Liver (tissue), 8 donors: ENCODE measurements at regions not wholly inside any gene's neighbourhood (a gene's known extent, or its start where the extent isn't known, plus 50 kb on each side); places are given as distances from the start of the nearest gene placed in this dataset.

ENCODE experiments used
- DNase-seq: peaks from one replicate; pipeline ENCODE4 v3.0.0-alpha.2; 2017; ENCODE audit warnings: low spot score
- H3K27ac ChIP-seq, 2 donors: one replicate each; pipeline ENCODE4 v1.7.0; 2013; ENCODE audit warnings: inconsistent platforms in 2 of 2, low read length in 2 of 2, control low read depth in 1 of 2, low read depth in 1 of 2, mild to moderate bottlenecking in 1 of 2
- H3K27me3 ChIP-seq, 4 donors: one replicate each; pipeline versions ENCODE4 v1.6.1 to v1.7.0; 2013; ENCODE audit warnings: low read length in 3 of 4, inconsistent platforms in 1 of 4, mild to moderate bottlenecking in 1 of 4, moderate library complexity in 1 of 4; ENCODE audit not compliant: control insufficient read depth in 4 of 4, insufficient read depth in 4 of 4
- H3K36me3 ChIP-seq, 4 donors: one replicate each; pipeline versions ENCODE4 v1.6.1 to v1.7.0; 2013; ENCODE audit warnings: low read length in 3 of 4, mild to moderate bottlenecking in 3 of 4, low read depth in 1 of 4, moderate library complexity in 1 of 4; ENCODE audit not compliant: control insufficient read depth in 4 of 4, insufficient read depth in 3 of 4
- H3K4me1 ChIP-seq, 4 donors: one replicate each; pipeline versions ENCODE4 v1.6.1 to v1.7.0; 2013; ENCODE audit warnings: low read length in 3 of 4, mild to moderate bottlenecking in 3 of 4, moderate library complexity in 1 of 4; ENCODE audit not compliant: control insufficient read depth in 4 of 4, insufficient read depth in 4 of 4
- H3K4me3 ChIP-seq, 3 donors: one replicate each; pipeline versions ENCODE4 v1.6.1 to v1.7.0; 2013; ENCODE audit warnings: low read length in 3 of 3, control low read depth in 1 of 3, low read depth in 1 of 3, mild to moderate bottlenecking in 1 of 3
- H3K9ac ChIP-seq, 2 donors: one replicate each; pipeline ENCODE4 v1.7.0; 2013; ENCODE audit warnings: low read length in 2 of 2, mild to moderate bottlenecking in 2 of 2, moderate library complexity in 2 of 2, control low read depth in 1 of 2, low read depth in 1 of 2
- H3K9me3 ChIP-seq, 4 donors: one replicate each; pipeline versions ENCODE4 v1.6.1 to v1.7.0; 2013; ENCODE audit warnings: low read length in 3 of 4; ENCODE audit not compliant: control insufficient read depth in 4 of 4
- EGR1 ChIP-seq, 2 donors: IDR thresholded peaks; 2 replicates each; pipeline ENCODE4 v1.6.1; 2016 to 2018; ENCODE audit warnings: antibody characterized with exemption in 2 of 2, low read depth in 2 of 2
- FOXA1 ChIP-seq: IDR thresholded peaks from 2 replicates; pipeline ENCODE4 v1.6.1; 2016; ENCODE audit warnings: antibody characterized with exemption
- FOXA2 ChIP-seq: IDR thresholded peaks from 2 replicates; pipeline ENCODE4 v1.6.1; 2016; ENCODE audit warnings: antibody characterized with exemption
- HNF4A ChIP-seq, 2 donors: conservative IDR thresholded peaks; 2 replicates each; pipeline ENCODE4 v1.6.1; 2016; ENCODE audit warnings: antibody characterized with exemption in 2 of 2, mild to moderate bottlenecking in 2 of 2
- HNF4G ChIP-seq: IDR thresholded peaks from 2 replicates; pipeline ENCODE4 v1.6.1; 2016; ENCODE audit warnings: antibody characterized with exemption
- JUND ChIP-seq, 2 donors: IDR thresholded peaks; 2 replicates each; pipeline ENCODE4 v1.6.1; 2016; ENCODE audit warnings: antibody characterized with exemption in 2 of 2
- NR2F2 ChIP-seq: IDR thresholded peaks from 2 replicates; pipeline ENCODE4 v1.6.1; 2016; ENCODE audit warnings: antibody characterized with exemption
- RAD21 ChIP-seq, 2 donors: IDR thresholded peaks; 2 replicates each; pipeline ENCODE4 v1.6.1; 2016; ENCODE audit warnings: antibody characterized with exemption in 2 of 2, mild to moderate bottlenecking in 2 of 2
- RXRA ChIP-seq, 2 donors: IDR thresholded peaks; 2 replicates each; pipeline ENCODE4 v1.6.1; 2017 to 2018; ENCODE audit warnings: antibody characterized with exemption in 2 of 2, mild to moderate bottlenecking in 1 of 2
- SP1 ChIP-seq: IDR thresholded peaks from 2 replicates; pipeline ENCODE4 v1.6.1; 2018; ENCODE audit warnings: antibody characterized with exemption, mild to moderate bottlenecking
- TAF1 ChIP-seq: conservative IDR thresholded peaks from 2 replicates; pipeline ENCODE4 v1.6.1; 2016; ENCODE audit warnings: antibody characterized with exemption, mild to moderate bottlenecking
- YY1 ChIP-seq: IDR thresholded peaks from 2 replicates; pipeline ENCODE4 v1.6.1; 2016; ENCODE audit warnings: antibody characterized with exemption, mild to moderate bottlenecking
- WGBS: extraction: QIAGEN DNeasy Blood & Tissue Kit; methylation state at CpG from one replicate; pipeline ENCODE4 v1.1.7; 2013; 5-methylcytosine and 5-hydroxymethylcytosine counted together
- TF ChIP-seq, protein P1 (sequence below): IDR thresholded peaks from 2 replicates; pipeline ENCODE4 v1.6.1; 2016; ENCODE audit warnings: antibody characterized with exemption
- TF ChIP-seq, protein P2 (sequence below): IDR thresholded peaks from 2 replicates; pipeline ENCODE4 v1.6.1; 2016; ENCODE audit warnings: antibody characterized with exemption
- TF ChIP-seq, protein P3 (sequence below): IDR thresholded peaks from 2 replicates; pipeline ENCODE4 v1.6.1; 2016; ENCODE audit warnings: antibody characterized with exemption
- TF ChIP-seq, protein P4 (sequence below): IDR thresholded peaks from 2 replicates; pipeline ENCODE4 v1.6.1; 2016; ENCODE audit warnings: antibody characterized with exemption, mild to moderate bottlenecking
- TF ChIP-seq, protein P5 (sequence below): fragments of 150-350 bp; IDR thresholded peaks from 2 replicates; pipeline ENCODE4 v1.5.1; 2017; ENCODE audit warnings: improper control_type of control experiment, low read depth, low read length; ENCODE audit not compliant: missing input control
- donor health status: healthy.
- donor health status: healthy.
- donor health status: healthy.
- donor health status: healthy.
- donor health status: healthy.

DNA sequence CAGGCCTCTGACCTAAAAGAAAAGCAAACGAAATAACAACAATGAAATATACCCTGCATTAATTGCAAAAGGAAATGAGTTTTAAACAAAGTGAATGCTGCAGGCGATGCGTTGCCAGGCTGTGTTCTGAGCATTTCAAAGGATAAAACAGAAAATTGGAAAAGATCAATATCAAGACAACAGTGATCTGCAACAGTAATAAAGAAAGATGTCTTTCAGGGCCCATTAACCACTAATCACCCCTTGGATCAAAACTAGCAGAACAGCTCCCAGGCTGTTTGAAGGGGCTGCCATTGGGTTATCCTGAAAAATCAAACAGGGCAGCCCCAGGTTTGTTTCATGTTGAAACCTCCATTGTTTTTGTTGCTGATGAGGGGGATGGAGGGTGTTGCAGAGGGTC lies 219.2 kb downstream of the FGFR2 start:
- Histone ChIP-seq H3K36me3 (no peaks in the 10 kb centered on the region), H3K9me3 (no peaks in the 10 kb centered on the region), H3K27ac (no peak overlapping the region), H3K4me3 (no peak overlapping the region), H3K9ac (no peak overlapping the region), H3K27me3 (no peaks in the 10 kb centered on the region), H3K4me1 (no peaks in the 10 kb centered on the region)
- TF ChIP-seq, protein P1, sequence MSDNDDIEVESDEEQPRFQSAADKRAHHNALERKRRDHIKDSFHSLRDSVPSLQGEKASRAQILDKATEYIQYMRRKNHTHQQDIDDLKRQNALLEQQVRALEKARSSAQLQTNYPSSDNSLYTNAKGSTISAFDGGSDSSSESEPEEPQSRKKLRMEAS = no peak
- TF ChIP-seq FOXA1 = no peak
- TF ChIP-seq, protein P2, sequence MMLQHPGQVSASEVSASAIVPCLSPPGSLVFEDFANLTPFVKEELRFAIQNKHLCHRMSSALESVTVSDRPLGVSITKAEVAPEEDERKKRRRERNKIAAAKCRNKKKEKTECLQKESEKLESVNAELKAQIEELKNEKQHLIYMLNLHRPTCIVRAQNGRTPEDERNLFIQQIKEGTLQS = no peak
- no peak for TF ChIP-seq SP1
- TF ChIP-seq RXRA (IDR thresholded peaks at IDR 0.05) = no peak
- TF ChIP-seq EGR1 (IDR thresholded peaks at IDR 0.05; ENCODE audit: low read depth in 2 of 2) = no peak
- TF ChIP-seq, protein P3, sequence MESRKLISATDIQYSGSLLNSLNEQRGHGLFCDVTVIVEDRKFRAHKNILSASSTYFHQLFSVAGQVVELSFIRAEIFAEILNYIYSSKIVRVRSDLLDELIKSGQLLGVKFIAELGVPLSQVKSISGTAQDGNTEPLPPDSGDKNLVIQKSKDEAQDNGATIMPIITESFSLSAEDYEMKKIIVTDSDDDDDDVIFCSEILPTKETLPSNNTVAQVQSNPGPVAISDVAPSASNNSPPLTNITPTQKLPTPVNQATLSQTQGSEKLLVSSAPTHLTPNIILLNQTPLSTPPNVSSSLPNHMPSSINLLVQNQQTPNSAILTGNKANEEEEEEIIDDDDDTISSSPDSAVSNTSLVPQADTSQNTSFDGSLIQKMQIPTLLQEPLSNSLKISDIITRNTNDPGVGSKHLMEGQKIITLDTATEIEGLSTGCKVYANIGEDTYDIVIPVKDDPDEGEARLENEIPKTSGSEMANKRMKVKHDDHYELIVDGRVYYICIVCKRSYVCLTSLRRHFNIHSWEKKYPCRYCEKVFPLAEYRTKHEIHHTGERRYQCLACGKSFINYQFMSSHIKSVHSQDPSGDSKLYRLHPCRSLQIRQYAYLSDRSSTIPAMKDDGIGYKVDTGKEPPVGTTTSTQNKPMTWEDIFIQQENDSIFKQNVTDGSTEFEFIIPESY = no peak
- TF ChIP-seq NR2F2 = no peak
- no peak for TF ChIP-seq JUND (IDR thresholded peaks at IDR 0.05)
- TF ChIP-seq TAF1 = no peak
- no peak for TF ChIP-seq HNF4G
- no peak for TF ChIP-seq YY1
- TF ChIP-seq, protein P4, sequence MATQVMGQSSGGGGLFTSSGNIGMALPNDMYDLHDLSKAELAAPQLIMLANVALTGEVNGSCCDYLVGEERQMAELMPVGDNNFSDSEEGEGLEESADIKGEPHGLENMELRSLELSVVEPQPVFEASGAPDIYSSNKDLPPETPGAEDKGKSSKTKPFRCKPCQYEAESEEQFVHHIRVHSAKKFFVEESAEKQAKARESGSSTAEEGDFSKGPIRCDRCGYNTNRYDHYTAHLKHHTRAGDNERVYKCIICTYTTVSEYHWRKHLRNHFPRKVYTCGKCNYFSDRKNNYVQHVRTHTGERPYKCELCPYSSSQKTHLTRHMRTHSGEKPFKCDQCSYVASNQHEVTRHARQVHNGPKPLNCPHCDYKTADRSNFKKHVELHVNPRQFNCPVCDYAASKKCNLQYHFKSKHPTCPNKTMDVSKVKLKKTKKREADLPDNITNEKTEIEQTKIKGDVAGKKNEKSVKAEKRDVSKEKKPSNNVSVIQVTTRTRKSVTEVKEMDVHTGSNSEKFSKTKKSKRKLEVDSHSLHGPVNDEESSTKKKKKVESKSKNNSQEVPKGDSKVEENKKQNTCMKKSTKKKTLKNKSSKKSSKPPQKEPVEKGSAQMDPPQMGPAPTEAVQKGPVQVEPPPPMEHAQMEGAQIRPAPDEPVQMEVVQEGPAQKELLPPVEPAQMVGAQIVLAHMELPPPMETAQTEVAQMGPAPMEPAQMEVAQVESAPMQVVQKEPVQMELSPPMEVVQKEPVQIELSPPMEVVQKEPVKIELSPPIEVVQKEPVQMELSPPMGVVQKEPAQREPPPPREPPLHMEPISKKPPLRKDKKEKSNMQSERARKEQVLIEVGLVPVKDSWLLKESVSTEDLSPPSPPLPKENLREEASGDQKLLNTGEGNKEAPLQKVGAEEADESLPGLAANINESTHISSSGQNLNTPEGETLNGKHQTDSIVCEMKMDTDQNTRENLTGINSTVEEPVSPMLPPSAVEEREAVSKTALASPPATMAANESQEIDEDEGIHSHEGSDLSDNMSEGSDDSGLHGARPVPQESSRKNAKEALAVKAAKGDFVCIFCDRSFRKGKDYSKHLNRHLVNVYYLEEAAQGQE = no peak
- no peak for DNase-seq
- 89% methylated on average over 3 of the region's 3 CpGs for WGBS

DNA sequence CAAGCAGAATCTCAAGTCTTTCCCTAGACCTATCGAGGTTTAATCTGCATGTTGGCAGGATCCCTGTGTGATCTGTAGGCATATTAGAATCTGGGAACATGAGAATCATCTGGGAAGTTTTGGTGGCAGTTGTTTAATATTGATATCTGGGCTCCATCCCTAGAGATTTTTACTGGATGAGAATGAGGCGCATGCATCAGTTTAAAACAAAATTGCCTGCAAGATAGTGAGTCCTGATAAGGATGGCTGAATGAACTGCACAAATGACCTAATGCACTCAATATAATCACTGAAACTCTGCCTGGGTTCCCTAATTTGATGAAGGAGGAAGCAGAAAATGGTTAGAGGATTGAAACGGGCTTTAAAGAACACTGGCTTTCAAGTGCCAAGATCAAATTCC lies 218.0 kb downstream of the FGFR2 start:
- Histone ChIP-seq H3K9me3 (no peaks in the 10 kb centered on the region), H3K4me1 (no peaks in the 10 kb centered on the region), H3K9ac (no peak overlapping the region), H3K36me3 (no peaks in the 10 kb centered on the region), H3K27me3 (no peaks in the 10 kb centered on the region), H3K27ac (no peak overlapping the region), H3K4me3 (no peak overlapping the region)
- WGBS = 79% methylated on average over 3 of the region's 3 CpGs
- no peak for TF ChIP-seq HNF4A (conservative IDR thresholded peaks at IDR 0.05)
- TF ChIP-seq SP1 = no peak
- no peak for TF ChIP-seq YY1
- TF ChIP-seq, protein P4 = no peak
- TF ChIP-seq RXRA (IDR thresholded peaks at IDR 0.05) = no peak
- TF ChIP-seq, protein P1 = no peak
- TF ChIP-seq TAF1 = no peak
- TF ChIP-seq NR2F2 = no peak
- TF ChIP-seq, protein P5, sequence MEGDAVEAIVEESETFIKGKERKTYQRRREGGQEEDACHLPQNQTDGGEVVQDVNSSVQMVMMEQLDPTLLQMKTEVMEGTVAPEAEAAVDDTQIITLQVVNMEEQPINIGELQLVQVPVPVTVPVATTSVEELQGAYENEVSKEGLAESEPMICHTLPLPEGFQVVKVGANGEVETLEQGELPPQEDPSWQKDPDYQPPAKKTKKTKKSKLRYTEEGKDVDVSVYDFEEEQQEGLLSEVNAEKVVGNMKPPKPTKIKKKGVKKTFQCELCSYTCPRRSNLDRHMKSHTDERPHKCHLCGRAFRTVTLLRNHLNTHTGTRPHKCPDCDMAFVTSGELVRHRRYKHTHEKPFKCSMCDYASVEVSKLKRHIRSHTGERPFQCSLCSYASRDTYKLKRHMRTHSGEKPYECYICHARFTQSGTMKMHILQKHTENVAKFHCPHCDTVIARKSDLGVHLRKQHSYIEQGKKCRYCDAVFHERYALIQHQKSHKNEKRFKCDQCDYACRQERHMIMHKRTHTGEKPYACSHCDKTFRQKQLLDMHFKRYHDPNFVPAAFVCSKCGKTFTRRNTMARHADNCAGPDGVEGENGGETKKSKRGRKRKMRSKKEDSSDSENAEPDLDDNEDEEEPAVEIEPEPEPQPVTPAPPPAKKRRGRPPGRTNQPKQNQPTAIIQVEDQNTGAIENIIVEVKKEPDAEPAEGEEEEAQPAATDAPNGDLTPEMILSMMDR = no peak
- TF ChIP-seq, protein P3 = no peak
- no peak for TF ChIP-seq FOXA2
- TF ChIP-seq JUND (IDR thresholded peaks at IDR 0.05) = no peak
- no peak for TF ChIP-seq FOXA1
- TF ChIP-seq, protein P2 = no peak
- TF ChIP-seq EGR1 (IDR thresholded peaks at IDR 0.05; ENCODE audit: low read depth in 2 of 2) = no peak
- TF ChIP-seq RAD21 (IDR thresholded peaks at IDR 0.05) = no peak
- DNase-seq = no peak
